SK-N-SH treated with all-trans-retinoic acid at 6 μM for 48 hours (cell line): ENCODE measurements at regions not wholly inside any gene's neighbourhood (a gene's known extent, or its start where the extent isn't known, plus 50 kb on each side); places are given as distances from the start of the nearest gene placed in this dataset.

Experiments used
- ESRRG ChIP-seq: fragments of 250-450 bp; sonication (Bioruptor Pico); IDR thresholded peaks from 2 replicates; pipeline ENCODE4 v1.6.1; 2021; ENCODE audit warnings: mild to moderate bottlenecking
- PATZ1 ChIP-seq: fragments of 250-450 bp; sonication (Bioruptor Pico); IDR thresholded peaks from 2 replicates; pipeline ENCODE4 v1.8.0; 2020; ENCODE audit warnings: mild to moderate bottlenecking, moderate library complexity, borderline replicate concordance
- SNAI2 ChIP-seq: fragments of 250-450 bp; sonication (Bioruptor Pico); IDR thresholded peaks from 2 replicates; pipeline ENCODE4 v1.5.0; 2020; ENCODE audit warnings: mild to moderate bottlenecking, moderate library complexity
- TOX ChIP-seq: fragments of 250-450 bp; sonication (Bioruptor Pico); IDR thresholded peaks from 2 replicates; pipeline ENCODE4 v1.8.0; 2021; ENCODE audit warnings: mild to moderate bottlenecking, moderate library complexity, borderline replicate concordance
- ZFP30 ChIP-seq: fragments of 450-650 bp; formaldehyde crosslinking; IDR thresholded peaks from 2 replicates; pipeline ENCODE4 v1.5.0; 2022; ENCODE audit warnings: mild to moderate bottlenecking, moderate library complexity
- TF ChIP-seq, protein P1 (sequence below): fragments of 250-450 bp; sonication (Bioruptor Pico); IDR thresholded peaks from 2 replicates; pipeline ENCODE4 v1.5.1; 2020; ENCODE audit warnings: low read depth, mild to moderate bottlenecking, moderate library complexity
- TF ChIP-seq, protein P2 (sequence below): fragments of 250-450 bp; sonication (Bioruptor Pico); IDR thresholded peaks from 2 replicates; pipeline ENCODE4 v1.5.1; 2021; ENCODE audit warnings: mild to moderate bottlenecking, moderate library complexity

- TF ChIP-seq TOX (CRISPR knock-in tag) = no peak
- TF ChIP-seq SNAI2 (CRISPR knock-in tag) = no peak
- TF ChIP-seq ZFP30 (CRISPR knock-in tag) = no peak
- no peak for TF ChIP-seq ESRRG (CRISPR knock-in tag)
- TF ChIP-seq, protein P1, sequence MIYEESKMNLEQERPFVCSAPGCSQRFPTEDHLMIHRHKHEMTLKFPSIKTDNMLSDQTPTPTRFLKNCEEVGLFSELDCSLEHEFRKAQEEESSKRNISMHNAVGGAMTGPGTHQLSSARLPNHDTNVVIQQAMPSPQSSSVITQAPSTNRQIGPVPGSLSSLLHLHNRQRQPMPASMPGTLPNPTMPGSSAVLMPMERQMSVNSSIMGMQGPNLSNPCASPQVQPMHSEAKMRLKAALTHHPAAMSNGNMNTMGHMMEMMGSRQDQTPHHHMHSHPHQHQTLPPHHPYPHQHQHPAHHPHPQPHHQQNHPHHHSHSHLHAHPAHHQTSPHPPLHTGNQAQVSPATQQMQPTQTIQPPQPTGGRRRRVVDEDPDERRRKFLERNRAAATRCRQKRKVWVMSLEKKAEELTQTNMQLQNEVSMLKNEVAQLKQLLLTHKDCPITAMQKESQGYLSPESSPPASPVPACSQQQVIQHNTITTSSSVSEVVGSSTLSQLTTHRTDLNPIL = no peak
- TF ChIP-seq, protein P2, sequence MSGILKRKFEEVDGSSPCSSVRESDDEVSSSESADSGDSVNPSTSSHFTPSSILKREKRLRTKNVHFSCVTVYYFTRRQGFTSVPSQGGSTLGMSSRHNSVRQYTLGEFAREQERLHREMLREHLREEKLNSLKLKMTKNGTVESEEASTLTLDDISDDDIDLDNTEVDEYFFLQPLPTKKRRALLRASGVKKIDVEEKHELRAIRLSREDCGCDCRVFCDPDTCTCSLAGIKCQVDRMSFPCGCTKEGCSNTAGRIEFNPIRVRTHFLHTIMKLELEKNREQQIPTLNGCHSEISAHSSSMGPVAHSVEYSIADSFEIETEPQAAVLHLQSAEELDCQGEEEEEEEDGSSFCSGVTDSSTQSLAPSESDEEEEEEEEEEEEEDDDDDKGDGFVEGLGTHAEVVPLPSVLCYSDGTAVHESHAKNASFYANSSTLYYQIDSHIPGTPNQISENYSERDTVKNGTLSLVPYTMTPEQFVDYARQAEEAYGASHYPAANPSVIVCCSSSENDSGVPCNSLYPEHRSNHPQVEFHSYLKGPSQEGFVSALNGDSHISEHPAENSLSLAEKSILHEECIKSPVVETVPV (CRISPR knock-in tag) = no peak
- no peak for TF ChIP-seq PATZ1 (CRISPR knock-in tag)
These were observed 73.5 kb upstream of the ASB18 start for GRCh38 chr2:236337465-236338325.
